Upper lobe of left lung (tissue), 4 donors: ENCODE measurements at regions not wholly inside any gene's neighbourhood (a gene's known extent, or its start where the extent isn't known, plus 50 kb on each side); places are given as distances from the start of the nearest gene placed in this dataset.

Experiments
- CTCF ChIP-seq, 6 experiments: fragments of 450-650 bp in 4 of 6; fragments of 200-600 bp in 2 of 6; sonication (generic) in 2 of 6; IDR thresholded peaks; one replicate each; pipeline ENCODE4 v1.5.1; 2016 to 2019; ENCODE audit warnings: antibody characterized with exemption in 6 of 6
- POLR2A ChIP-seq, 4 donors: fragments of 450-650 bp; IDR thresholded peaks; one replicate each; pipeline ENCODE4 v1.5.1; 2016 to 2017; ENCODE audit warnings: antibody characterized with exemption in 4 of 4, mild to moderate bottlenecking in 2 of 4
- POLR2AphosphoS5 ChIP-seq, 2 donors: sonication (generic); formaldehyde crosslinking; IDR thresholded peaks; one replicate each; pipeline ENCODE4 v1.5.1; 2017; ENCODE audit warnings: antibody characterized with exemption in 2 of 2

- TF ChIP-seq CTCF (IDR thresholded peaks at IDR 0.05) (no peak), POLR2AphosphoS5 (IDR thresholded peaks at IDR 0.05) (no peak), POLR2A (IDR thresholded peaks at IDR 0.05) (no peak)
Measured at GRCh38 chr18:73664896-73665295, 482.7 kb downstream of the FBXO15 start.
